ENCODE measurements at regions not wholly inside any gene's neighbourhood (a gene's known extent, or its start where the extent isn't known, plus 50 kb on each side); places are given as distances from the start of the nearest gene placed in this dataset.

GRCh38 chr6:19602434-19603013 is 234.6 kb upstream of the ID4 start:
- no peak for TF ChIP-seq POLR2A (IDR thresholded peaks at IDR 0.05; ENCODE audit: low read depth, low read length)
- TF ChIP-seq CTCF (IDR thresholded peaks at IDR 0.05; ENCODE audit: extremely low read depth in 1 of 2, insufficient read depth in 1 of 2, low read depth in 1 of 2, low read length in 2 of 2): no peak

All from endothelial cell of umbilical vein (primary cell).